Sigmoid colon (tissue), 6 donors: ENCODE measurements at regions not wholly inside any gene's neighbourhood (a gene's known extent, or its start where the extent isn't known, plus 50 kb on each side); places are given as distances from the start of the nearest gene placed in this dataset.

Experiments used
- DNase-seq: peaks from one replicate; pipeline ENCODE4 v3.0.0-alpha.2; 2019
- H3K27ac ChIP-seq, 4 donors: fragments of 200-600 bp; sonication (generic); one replicate each; pipeline ENCODE4 v1.5.1; 2016 to 2019; ENCODE audit warnings: mild to moderate bottlenecking in 1 of 4
- H3K27me3 ChIP-seq, 3 donors: fragments of 200-600 bp; sonication (generic); one replicate each; pipeline ENCODE4 v1.5.1; 2019; ENCODE audit warnings: mild to moderate bottlenecking in 1 of 3
- H3K36me3 ChIP-seq, 4 donors: fragments of 200-600 bp; sonication (generic); one replicate each; pipeline ENCODE4 v1.5.1; 2016 to 2019
- H3K4me1 ChIP-seq, 4 donors: fragments of 200-600 bp; sonication (generic); one replicate each; pipeline ENCODE4 v1.5.1; 2017 to 2019
- H3K4me3 ChIP-seq, 4 donors: fragments of 200-600 bp; sonication (generic); one replicate each; pipeline ENCODE4 v1.5.1; 2017 to 2019; ENCODE audit warnings: mild to moderate bottlenecking in 2 of 4, moderate library complexity in 1 of 4
- H3K9me3 ChIP-seq, 4 donors: fragments of 200-600 bp in 3 of 4; sonication (generic) in 3 of 4; one replicate each; pipeline versions ENCODE4 v1.5.1 to v1.6.1; 2013 to 2019
- EP300 ChIP-seq, 4 donors: sonication (generic); formaldehyde crosslinking; IDR thresholded peaks; one replicate each; pipeline ENCODE4 v1.6.1; 2017; ENCODE audit warnings: antibody characterized with exemption in 4 of 4
- POLR2A ChIP-seq, 2 donors: fragments of 450-650 bp; IDR thresholded peaks; one replicate each; pipeline ENCODE4 v1.6.1; 2016; ENCODE audit warnings: antibody characterized with exemption in 2 of 2, mild to moderate bottlenecking in 2 of 2, moderate library complexity in 2 of 2
- POLR2AphosphoS5 ChIP-seq, 4 donors: sonication (generic); formaldehyde crosslinking; IDR thresholded peaks; one replicate each; pipeline ENCODE4 v1.6.1; 2017; ENCODE audit warnings: antibody characterized with exemption in 4 of 4
- WGBS, 2 donors: extraction: QIAGEN DNeasy Blood & Tissue Kit; methylation state at CpG; one replicate each; pipeline ENCODE4 v1.1.7; 2013; 5-methylcytosine and 5-hydroxymethylcytosine counted together
- intact Hi-C: fragments of 100-400 bp; cut with DNase I; formaldehyde crosslinking; loops from one replicate; pipeline ENCODE4 v1.15.1; 2023
- TF ChIP-seq, protein P1 (sequence below), 4 experiments: fragments of 450-650 bp in 3 of 4; fragments of 200-600 bp in 1 of 4; IDR thresholded peaks; one replicate each; pipeline ENCODE4 v1.5.1; 2016 to 2019; ENCODE audit warnings: antibody characterized with exemption in 4 of 4, mild to moderate bottlenecking in 3 of 4, moderate library complexity in 2 of 4
- donor health status: healthy with polysubstance abuse.
- donor health status: healthy.

DNA sequence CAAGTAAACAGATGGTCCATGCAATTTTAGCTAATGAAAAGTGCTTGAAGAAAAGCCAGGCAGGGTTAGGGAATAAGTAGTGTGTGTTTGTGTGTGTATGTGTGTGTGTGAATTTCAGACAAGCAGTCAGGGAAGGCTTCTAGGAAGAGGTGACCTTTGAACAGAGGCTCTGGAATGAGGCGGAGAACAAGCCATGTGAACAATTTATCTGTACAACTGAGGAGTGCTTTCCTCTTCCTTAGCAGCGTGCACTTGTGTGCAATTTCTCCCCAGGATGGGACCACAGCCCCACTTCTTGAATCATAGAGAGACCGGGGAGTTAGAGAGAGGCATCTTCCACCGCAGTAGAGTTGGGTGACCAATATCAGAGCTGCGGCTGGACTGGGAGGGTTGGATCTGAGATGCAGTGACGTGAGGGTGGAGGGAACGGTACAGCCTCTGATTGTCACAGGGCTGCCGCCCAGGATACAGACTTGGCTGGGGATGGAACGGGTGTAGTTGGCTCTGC, 69.2 kb upstream of the FAM171A1 start:
- Histone ChIP-seq H3K4me3 (no peak overlapping the region), H3K27ac (peak overlapping the region in 1 of 4 donors; percentile 49), H3K4me1 (peaks cover 0 to 11% (median 2%) of the 10 kb centered on the region in 4 donors), H3K9me3 (no peaks in the 10 kb centered on the region), H3K36me3 (no peaks in the 10 kb centered on the region), H3K27me3 (no peaks in the 10 kb centered on the region)
- no peak for DNase-seq
- no peak for TF ChIP-seq POLR2A (IDR thresholded peaks at IDR 0.05)
- TF ChIP-seq POLR2AphosphoS5 (IDR thresholded peaks at IDR 0.05) = no peak
- no peak for TF ChIP-seq EP300 (IDR thresholded peaks at IDR 0.05)
- TF ChIP-seq, protein P1, sequence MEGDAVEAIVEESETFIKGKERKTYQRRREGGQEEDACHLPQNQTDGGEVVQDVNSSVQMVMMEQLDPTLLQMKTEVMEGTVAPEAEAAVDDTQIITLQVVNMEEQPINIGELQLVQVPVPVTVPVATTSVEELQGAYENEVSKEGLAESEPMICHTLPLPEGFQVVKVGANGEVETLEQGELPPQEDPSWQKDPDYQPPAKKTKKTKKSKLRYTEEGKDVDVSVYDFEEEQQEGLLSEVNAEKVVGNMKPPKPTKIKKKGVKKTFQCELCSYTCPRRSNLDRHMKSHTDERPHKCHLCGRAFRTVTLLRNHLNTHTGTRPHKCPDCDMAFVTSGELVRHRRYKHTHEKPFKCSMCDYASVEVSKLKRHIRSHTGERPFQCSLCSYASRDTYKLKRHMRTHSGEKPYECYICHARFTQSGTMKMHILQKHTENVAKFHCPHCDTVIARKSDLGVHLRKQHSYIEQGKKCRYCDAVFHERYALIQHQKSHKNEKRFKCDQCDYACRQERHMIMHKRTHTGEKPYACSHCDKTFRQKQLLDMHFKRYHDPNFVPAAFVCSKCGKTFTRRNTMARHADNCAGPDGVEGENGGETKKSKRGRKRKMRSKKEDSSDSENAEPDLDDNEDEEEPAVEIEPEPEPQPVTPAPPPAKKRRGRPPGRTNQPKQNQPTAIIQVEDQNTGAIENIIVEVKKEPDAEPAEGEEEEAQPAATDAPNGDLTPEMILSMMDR (IDR thresholded peaks at IDR 0.05) = no peak
- 68 to 90% methylated on average over 9 of the region's 9 CpGs for WGBS, 2 donors
- intact Hi-C loops = no loop called here

DNA sequence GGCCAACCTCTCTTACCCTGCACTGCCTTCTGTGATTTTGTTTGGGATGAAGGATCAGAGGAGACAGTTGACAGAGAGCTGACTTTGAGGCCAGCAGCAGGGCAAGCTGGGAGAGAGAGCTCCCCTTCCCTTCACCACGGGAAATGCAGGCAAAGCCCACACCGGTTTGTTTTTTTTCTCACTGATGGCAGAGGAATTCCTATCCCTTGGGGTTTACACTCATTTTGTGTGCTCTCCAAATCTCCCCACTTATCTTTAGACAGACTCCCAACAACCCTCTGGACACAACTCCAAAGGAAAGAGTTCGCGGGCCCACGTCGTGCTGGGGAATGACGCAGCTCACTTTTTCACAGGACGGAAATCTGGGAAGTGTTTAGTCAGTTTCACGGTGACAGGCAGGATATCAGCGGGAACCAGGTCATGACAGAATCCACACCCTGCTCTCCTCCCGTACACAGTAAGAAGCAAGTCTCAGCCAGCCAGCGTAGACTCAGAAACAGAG, 68.3 kb upstream of the FAM171A1 start:
- H3K36me3 ChIP-seq = no peaks in the 10 kb centered on the region
- H3K27me3 ChIP-seq = no peaks in the 10 kb centered on the region
- TF ChIP-seq, protein P1 (IDR thresholded peaks at IDR 0.05) = no peak
- TF ChIP-seq POLR2AphosphoS5 (IDR thresholded peaks at IDR 0.05) = peak in 2 of 4 donors; percentile 7 to 32
- no peak for TF ChIP-seq POLR2A (IDR thresholded peaks at IDR 0.05)
- TF ChIP-seq EP300 (IDR thresholded peaks at IDR 0.05) = no peak
- H3K4me1 ChIP-seq = peaks cover 0 to 11% (median 5%) of the 10 kb centered on the region in 4 donors
- intact Hi-C loops = no loop called here
- peak overlapping the region in 3 of 4 donors; percentile 27 to 29 (median 28) for H3K4me3 ChIP-seq
- no peaks in the 10 kb centered on the region for H3K9me3 ChIP-seq
- 2 to 3% methylated on average over 12 of the region's 12 CpGs for WGBS, 2 donors
- peak overlapping the region; percentile 38 to 58 (median 47) for H3K27ac ChIP-seq
- DNase-seq = peak; percentile 70

DNA sequence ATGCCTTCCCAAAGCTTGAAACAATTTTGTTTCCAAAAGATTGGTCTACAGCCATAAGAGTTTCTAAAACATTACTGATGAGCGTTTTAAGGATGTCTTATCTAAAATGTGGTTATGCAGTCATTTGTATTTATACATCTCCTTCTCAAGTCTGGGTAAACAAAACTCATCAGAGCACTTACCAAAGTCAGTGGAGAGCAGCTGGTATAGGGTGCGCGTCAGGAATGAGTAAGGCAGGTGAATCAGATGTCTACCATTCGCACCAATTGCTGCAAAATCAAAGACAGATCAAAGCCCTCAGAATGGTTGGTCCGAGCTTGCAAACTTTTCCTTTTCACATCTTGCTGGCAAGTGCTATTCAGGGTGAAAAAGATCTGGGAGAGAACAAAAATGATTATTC, 65.6 kb upstream of the FAM171A1 start:
- DNase-seq = no peak
- intact Hi-C loops = no loop called here
- Histone ChIP-seq H3K9me3 (no peaks in the 10 kb centered on the region), H3K36me3 (no peaks in the 10 kb centered on the region), H3K27me3 (no peaks in the 10 kb centered on the region), H3K4me1 (peaks cover 0 to 11% (median 5%) of the 10 kb centered on the region in 4 donors), H3K27ac (no peak overlapping the region), H3K4me3 (no peak overlapping the region)
- WGBS, 2 donors = 82 to 85% methylated on average over 5 of the region's 5 CpGs
- TF ChIP-seq EP300 (IDR thresholded peaks at IDR 0.05) (no peak), POLR2A (IDR thresholded peaks at IDR 0.05) (no peak), POLR2AphosphoS5 (IDR thresholded peaks at IDR 0.05) (no peak)
- TF ChIP-seq, protein P1 (IDR thresholded peaks at IDR 0.05) = no peak

DNA sequence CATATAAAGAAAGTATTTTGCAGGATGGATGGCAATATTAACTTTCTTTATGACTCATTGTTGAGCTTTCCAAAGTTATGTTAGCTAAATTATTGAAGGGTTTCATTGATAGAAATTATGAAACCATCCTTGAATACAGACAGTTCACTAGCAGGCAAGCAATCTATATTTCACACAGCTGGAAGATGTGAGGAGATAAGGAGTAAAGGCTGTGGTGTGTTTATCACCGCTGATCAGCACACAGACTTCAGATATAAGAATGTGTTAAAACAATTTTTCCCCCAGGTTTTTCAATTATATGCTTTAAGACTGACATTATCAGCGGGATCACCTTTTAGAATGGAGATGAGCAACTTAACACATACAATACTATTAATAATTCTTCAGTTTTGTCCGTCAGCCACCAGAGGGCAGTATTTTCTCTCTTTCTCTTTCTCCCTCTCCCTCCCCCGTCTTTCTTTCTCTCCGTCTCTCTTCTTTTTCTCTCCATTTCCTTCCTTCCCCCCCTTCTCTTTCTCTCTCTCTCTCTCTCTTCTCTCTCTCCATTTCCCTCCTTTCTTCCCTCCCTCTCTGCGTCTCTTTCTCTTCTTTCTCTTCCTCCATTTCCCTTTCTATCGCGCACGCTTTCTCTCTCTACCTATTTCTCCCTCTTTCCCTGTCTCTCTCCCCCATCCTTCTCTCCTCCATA, 62.9 kb upstream of the FAM171A1 start:
- H3K27ac ChIP-seq = no peak overlapping the region
- WGBS, 2 donors = 25% methylated on average over 9 of the region's 9 CpGs
- DNase-seq = no peak
- H3K27me3 ChIP-seq = no peaks in the 10 kb centered on the region
- no peaks in the 10 kb centered on the region for H3K36me3 ChIP-seq
- TF ChIP-seq, protein P1 (IDR thresholded peaks at IDR 0.05) = peak; percentile 42 to 72 (median 66)
- TF ChIP-seq EP300 (IDR thresholded peaks at IDR 0.05) = no peak
- no peaks in the 10 kb centered on the region for H3K9me3 ChIP-seq
- peaks cover 0 to 5% (median 0%) of the 10 kb centered on the region in 4 donors for H3K4me1 ChIP-seq
- peak overlapping the region in 3 of 4 donors; percentile 35 to 42 (median 37) for H3K4me3 ChIP-seq
- intact Hi-C loops = loop anchor here (2.0 to 5.0 kb wide), 2 partner anchors 288 to 391 kb away; no protein-coding TSS in a partner anchor
